GM23338 (cell line): ENCODE measurements at regions not wholly inside any gene's neighbourhood (a gene's known extent, or its start where the extent isn't known, plus 50 kb on each side); places are given as distances from the start of the nearest gene placed in this dataset.

ENCODE experiments used
- CREB1 ChIP-seq: fragments of 250-450 bp; sonication (Bioruptor Pico); IDR thresholded peaks from 2 replicates; pipeline ENCODE4 v1.5.0; 2020; ENCODE audit warnings: low read depth, mild to moderate bottlenecking, moderate library complexity
- EZH2 ChIP-seq: fragments of 200-600 bp; sonication (generic); IDR thresholded peaks from one replicate; pipeline ENCODE4 v1.8.0; 2017; ENCODE audit warnings: antibody characterized with exemption, mild to moderate bottlenecking, low read depth; ENCODE audit not compliant: unreplicated experiment
- EZH2phosphoT487 ChIP-seq: fragments of 200-600 bp; sonication (generic); IDR thresholded peaks from one replicate; pipeline ENCODE4 v1.8.1; 2018; ENCODE audit warnings: antibody characterized with exemption; ENCODE audit not compliant: unreplicated experiment
- POLR2AphosphoS5 ChIP-seq: IDR thresholded peaks from 2 replicates; pipeline ENCODE4 v1.6.1; 2016; ENCODE audit warnings: antibody characterized with exemption, low read depth
- TF ChIP-seq, protein P1 (sequence below), 2 experiments: fragments of 200-600 bp in 1 of 2; sonication (generic) in 1 of 2; conservative IDR thresholded peaks; 2 replicates each; pipeline versions ENCODE4 v1.5.1 to v1.6.1; 2016 to 2017; ENCODE audit warnings: antibody characterized with exemption in 2 of 2, low read depth in 2 of 2, mild to moderate bottlenecking in 2 of 2, moderate library complexity in 1 of 2
- TF ChIP-seq, protein P2 (sequence below): fragments of 250-450 bp; sonication (Bioruptor Pico); IDR thresholded peaks from 2 replicates; pipeline ENCODE4 v1.5.0; 2020; ENCODE audit warnings: mild to moderate bottlenecking, moderate library complexity

DNA sequence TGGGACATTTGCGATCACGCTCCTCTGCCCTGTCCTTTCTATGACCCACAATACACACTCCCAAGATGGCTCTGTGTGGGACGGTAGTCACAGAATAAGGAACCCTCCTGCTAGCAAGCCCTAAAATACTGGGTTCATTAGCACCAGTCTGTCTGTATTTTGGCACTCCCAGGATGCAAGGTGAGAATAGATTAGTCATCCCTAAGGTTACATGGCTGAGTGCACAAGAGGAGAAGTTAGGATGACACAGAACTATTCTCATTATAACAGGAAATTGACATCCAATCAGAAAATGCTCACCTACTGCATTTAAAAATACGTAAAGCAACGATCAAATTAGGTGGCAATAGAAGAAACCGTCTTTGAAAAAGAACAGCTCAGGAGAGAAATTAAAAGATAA is 590.2 kb downstream of the EPHA4 start:
- TF ChIP-seq, protein P1, sequence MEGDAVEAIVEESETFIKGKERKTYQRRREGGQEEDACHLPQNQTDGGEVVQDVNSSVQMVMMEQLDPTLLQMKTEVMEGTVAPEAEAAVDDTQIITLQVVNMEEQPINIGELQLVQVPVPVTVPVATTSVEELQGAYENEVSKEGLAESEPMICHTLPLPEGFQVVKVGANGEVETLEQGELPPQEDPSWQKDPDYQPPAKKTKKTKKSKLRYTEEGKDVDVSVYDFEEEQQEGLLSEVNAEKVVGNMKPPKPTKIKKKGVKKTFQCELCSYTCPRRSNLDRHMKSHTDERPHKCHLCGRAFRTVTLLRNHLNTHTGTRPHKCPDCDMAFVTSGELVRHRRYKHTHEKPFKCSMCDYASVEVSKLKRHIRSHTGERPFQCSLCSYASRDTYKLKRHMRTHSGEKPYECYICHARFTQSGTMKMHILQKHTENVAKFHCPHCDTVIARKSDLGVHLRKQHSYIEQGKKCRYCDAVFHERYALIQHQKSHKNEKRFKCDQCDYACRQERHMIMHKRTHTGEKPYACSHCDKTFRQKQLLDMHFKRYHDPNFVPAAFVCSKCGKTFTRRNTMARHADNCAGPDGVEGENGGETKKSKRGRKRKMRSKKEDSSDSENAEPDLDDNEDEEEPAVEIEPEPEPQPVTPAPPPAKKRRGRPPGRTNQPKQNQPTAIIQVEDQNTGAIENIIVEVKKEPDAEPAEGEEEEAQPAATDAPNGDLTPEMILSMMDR (conservative IDR thresholded peaks at IDR 0.05; ENCODE audit: low read depth in 2 of 2) = no peak
- no peak for TF ChIP-seq EZH2phosphoT487
- no peak for TF ChIP-seq CREB1 (CRISPR knock-in tag)
- TF ChIP-seq POLR2AphosphoS5 = no peak
- TF ChIP-seq EZH2 = no peak
- TF ChIP-seq, protein P2, sequence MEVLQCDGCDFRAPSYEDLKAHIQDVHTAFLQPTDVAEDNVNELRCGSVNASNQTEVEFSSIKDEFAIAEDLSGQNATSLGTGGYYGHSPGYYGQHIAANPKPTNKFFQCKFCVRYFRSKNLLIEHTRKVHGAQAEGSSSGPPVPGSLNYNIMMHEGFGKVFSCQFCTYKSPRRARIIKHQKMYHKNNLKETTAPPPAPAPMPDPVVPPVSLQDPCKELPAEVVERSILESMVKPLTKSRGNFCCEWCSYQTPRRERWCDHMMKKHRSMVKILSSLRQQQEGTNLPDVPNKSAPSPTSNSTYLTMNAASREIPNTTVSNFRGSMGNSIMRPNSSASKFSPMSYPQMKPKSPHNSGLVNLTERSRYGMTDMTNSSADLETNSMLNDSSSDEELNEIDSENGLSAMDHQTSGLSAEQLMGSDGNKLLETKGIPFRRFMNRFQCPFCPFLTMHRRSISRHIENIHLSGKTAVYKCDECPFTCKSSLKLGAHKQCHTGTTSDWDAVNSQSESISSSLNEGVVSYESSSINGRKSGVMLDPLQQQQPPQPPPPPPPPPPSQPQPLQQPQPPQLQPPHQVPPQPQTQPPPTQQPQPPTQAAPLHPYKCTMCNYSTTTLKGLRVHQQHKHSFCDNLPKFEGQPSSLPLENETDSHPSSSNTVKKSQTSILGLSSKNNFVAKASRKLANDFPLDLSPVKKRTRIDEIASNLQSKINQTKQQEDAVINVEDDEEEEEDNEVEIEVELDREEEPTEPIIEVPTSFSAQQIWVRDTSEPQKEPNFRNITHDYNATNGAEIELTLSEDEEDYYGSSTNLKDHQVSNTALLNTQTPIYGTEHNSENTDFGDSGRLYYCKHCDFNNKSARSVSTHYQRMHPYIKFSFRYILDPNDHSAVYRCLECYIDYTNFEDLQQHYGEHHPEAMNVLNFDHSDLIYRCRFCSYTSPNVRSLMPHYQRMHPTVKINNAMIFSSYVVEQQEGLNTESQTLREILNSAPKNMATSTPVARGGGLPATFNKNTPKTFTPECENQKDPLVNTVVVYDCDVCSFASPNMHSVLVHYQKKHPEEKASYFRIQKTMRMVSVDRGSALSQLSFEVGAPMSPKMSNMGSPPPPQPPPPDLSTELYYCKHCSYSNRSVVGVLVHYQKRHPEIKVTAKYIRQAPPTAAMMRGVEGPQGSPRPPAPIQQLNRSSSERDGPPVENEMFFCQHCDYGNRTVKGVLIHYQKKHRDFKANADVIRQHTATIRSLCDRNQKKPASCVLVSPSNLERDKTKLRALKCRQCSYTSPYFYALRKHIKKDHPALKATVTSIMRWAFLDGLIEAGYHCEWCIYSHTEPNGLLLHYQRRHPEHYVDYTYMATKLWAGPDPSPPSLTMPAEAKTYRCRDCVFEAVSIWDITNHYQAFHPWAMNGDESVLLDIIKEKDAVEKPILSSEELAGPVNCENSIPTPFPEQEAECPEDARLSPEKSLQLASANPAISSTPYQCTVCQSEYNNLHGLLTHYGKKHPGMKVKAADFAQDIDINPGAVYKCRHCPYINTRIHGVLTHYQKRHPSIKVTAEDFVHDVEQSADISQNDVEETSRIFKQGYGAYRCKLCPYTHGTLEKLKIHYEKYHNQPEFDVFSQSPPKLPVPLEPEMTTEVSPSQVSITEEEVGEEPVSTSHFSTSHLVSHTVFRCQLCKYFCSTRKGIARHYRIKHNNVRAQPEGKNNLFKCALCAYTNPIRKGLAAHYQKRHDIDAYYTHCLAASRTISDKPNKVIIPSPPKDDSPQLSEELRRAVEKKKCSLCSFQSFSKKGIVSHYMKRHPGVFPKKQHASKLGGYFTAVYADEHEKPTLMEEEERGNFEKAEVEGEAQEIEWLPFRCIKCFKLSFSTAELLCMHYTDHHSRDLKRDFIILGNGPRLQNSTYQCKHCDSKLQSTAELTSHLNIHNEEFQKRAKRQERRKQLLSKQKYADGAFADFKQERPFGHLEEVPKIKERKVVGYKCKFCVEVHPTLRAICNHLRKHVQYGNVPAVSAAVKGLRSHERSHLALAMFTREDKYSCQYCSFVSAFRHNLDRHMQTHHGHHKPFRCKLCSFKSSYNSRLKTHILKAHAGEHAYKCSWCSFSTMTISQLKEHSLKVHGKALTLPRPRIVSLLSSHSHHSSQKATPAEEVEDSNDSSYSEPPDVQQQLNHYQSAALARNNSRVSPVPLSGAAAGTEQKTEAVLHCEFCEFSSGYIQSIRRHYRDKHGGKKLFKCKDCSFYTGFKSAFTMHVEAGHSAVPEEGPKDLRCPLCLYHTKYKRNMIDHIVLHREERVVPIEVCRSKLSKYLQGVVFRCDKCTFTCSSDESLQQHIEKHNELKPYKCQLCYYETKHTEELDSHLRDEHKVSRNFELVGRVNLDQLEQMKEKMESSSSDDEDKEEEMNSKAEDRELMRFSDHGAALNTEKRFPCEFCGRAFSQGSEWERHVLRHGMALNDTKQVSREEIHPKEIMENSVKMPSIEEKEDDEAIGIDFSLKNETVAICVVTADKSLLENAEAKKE = no peak
